ENCODE measurements at regions not wholly inside any gene's neighbourhood (a gene's known extent, or its start where the extent isn't known, plus 50 kb on each side); places are given as distances from the start of the nearest gene placed in this dataset.

DNA sequence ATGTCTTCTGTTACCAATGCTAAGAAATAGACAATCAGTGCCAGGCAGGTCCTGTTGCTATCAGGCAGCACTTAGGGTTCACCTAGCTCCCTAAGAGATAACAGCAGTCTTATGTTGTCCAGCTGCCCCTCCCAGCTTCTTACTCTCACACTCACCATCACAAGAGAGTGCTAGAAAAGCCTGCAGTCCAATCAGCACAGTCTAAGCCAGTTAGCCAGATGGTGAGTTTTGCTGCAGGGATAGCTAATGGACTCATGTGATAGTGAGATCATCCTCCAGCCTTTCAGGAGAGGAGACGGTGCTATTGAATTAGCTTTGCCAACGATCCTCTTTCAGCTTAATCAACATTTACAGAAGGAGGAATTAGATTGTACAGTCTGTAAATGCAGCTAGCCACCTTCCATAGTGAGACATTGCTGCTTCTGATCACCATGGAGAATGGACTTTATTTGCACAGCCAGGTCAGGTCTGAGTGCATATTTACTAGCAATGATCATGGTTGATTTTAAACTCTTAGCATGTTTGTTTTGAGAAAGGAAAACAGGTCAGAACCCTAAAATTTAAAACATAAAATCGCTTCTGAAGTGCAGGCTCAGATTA lies 438.3 kb downstream of the CENPC start:
- no peak for DNase-seq

- no peak for DNase-seq
These were observed 441.2 kb downstream of the CENPC start for GRCh38 chr4:67104145-67104544.

DNA sequence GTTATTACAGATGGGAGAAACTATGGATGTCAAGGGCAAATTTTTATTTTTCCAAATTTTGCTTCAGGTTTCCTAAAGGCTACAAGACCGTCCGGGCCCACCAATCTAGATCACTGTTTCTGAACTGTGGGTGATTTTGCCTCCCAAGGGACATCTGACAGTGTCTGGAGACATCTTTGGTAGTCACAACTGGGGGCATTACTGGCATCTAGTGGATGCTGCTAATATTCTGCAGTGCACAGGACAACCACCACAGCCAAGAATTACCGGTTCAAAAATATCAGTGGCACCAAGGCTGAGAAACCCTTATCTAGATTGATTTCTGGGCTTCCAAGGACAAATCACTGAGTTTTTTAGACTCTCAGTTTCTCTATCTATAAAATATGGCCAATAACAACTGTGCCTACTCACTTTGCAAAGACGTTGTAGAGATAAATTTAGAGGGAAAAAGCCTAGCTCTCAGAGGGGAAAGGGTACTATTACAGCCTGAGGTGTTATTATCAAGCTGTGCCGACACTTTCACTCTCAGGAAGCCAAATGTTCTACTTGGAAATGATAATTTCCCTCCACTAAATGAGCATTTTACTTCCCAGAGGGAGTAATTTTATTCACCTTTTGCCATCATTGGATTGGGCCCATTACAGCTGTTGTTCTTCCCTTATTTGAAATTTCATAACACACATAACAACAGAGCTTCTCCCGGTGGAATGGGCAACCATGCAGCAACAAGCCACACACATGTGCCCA lies 442.1 kb downstream of the CENPC start:
- DNase-seq: no peak

DNA sequence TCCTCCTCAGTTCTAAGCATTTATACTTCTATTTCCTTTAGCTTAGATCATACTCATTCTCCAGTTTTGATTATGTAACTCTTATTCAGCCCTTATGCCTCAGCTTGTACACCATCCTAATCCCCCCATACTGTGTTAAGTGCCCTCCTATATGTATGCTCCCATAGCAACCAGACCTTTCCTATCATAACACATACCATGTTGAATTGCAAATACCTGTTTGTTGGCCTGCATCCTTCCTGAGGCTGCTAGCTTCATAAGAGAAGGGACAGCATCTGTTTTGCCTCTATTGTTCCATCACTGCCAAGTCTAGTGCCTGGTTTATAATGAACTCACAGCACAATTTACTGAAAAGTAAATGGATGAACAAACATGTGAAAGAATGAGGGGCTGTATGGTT lies 443.7 kb downstream of the CENPC start:
- DNase-seq: no peak

GRCh38 chr4:67092351-67092750 lies 453.0 kb downstream of the CENPC start:
- DNase-seq: no peak

GRCh38 chr4:67091673-67092072 lies 453.6 kb downstream of the CENPC start:
- no peak for DNase-seq

DNA sequence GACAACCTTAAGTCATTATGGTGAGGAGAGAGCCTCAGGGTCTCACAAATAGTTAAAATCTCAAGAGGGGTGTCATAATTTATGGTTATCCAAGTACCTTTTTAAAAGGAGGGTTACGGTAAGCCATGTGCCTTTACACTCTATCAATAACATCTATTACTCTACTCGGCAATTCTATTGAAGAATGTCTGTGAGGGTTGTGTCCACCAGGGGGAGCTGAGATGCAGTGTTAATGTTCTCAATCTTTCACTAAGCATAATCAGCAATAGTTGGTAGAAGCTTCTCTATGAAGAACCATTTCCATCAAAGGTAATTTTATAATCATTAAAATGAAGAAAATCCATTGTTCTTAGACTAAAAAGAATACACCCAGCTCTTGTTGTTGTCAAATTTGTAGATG lies 457.4 kb downstream of the CENPC start:
- DNase-seq: no peak

DNA sequence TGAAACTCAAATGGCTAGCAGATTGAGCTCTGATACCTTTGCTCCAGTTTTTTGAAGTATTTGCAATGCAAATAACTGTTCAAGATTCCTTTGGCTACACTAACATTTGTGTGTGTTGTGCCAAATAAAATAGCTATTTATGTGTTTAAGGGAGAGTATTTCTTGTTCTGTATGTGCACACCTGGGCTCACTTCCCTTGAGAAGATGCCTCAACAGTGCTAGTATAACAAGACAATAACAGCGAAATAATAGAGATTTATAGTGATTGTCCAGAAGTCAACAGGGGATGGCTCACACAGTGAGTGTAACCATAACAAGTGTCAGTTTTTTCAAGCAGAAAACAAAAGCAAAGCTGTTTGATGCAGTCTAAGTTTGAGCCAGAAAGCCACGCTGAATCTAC lies 460.5 kb downstream of the CENPC start:
- DNase-seq: no peak

GRCh38 chr4:67083496-67083895 lies 461.8 kb downstream of the CENPC start:
- no peak for DNase-seq

GRCh38 chr4:67082746-67083145 lies 462.6 kb downstream of the CENPC start:
- no peak for DNase-seq

- no peak for DNase-seq
These were observed 465.2 kb downstream of the CENPC start for GRCh38 chr4:67080046-67080557.

DNA sequence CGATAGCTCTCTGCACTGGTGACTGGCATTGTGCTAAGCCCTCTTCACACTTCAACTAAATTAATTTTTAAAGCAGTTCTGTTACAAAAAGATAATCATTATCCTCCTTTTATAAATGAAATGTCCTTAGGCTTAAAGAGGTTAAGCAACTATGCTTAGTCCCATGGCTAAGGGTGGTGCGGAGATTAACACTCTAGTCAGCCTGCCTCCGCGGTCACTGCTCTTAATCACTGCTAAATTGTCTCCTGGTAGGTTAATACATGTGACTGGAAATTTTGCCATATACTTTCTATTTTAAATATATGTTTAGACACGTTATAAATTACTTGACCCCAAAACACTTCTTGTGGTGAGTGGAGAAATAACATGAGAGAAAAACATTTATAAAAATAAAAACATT lies 473.7 kb downstream of the CENPC start:
- no peak for DNase-seq

DNA sequence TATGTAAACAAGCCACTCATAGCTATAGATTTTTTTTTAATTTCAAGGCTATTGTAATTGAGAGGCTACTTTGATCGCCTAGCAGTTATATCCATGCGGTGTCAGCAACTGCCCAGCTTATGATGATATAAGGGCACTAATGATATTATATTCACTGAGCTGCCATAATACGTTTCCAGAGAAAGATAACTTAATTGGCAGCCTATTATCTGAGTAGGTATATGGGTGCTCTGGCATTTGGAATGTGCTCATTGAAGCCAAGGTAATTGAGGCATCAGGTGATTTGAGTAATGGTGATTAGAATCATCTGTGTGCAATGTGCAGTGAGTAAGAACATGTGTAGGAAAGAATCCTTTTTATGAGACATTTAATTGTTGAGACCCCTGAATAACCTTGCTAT lies 490.0 kb downstream of the CENPC start:
- no peak for DNase-seq

GRCh38 chr4:67054896-67055295 lies 490.4 kb downstream of the CENPC start:
- DNase-seq: no peak

GRCh38 chr4:67052814-67053675 lies 492.3 kb downstream of the CENPC start:
- DNase-seq: no peak

- no peak for DNase-seq
These were observed 494.1 kb downstream of the CENPC start for GRCh38 chr4:67051000-67051789.

- no peak for DNase-seq
These were observed 495.9 kb downstream of the CENPC start for GRCh38 chr4:67049446-67049845.

DNA sequence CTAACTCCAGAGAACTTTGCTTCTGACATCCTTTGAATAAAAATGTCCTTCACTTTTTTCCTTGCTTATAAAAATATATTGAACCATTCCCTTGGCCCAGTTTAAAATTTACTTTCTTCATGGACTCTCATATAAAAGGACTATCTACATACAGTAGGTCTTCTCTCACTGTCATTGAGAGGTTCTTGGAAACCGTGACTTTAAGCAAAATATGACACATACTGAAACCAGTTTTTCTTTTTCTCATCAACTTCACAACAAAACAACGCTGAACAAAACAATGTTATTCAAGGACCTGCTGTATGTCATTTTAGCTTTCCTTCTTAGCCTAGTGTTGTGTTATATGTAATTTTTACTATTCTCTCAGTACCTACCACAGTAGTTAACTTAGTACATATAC lies 496.8 kb downstream of the CENPC start:
- no peak for DNase-seq

- no peak for DNase-seq
These were observed 505.0 kb downstream of the CENPC start for GRCh38 chr4:67040315-67040714.

GRCh38 chr4:67038228-67038566 lies 507.1 kb downstream of the CENPC start:
- no peak for DNase-seq

DNA sequence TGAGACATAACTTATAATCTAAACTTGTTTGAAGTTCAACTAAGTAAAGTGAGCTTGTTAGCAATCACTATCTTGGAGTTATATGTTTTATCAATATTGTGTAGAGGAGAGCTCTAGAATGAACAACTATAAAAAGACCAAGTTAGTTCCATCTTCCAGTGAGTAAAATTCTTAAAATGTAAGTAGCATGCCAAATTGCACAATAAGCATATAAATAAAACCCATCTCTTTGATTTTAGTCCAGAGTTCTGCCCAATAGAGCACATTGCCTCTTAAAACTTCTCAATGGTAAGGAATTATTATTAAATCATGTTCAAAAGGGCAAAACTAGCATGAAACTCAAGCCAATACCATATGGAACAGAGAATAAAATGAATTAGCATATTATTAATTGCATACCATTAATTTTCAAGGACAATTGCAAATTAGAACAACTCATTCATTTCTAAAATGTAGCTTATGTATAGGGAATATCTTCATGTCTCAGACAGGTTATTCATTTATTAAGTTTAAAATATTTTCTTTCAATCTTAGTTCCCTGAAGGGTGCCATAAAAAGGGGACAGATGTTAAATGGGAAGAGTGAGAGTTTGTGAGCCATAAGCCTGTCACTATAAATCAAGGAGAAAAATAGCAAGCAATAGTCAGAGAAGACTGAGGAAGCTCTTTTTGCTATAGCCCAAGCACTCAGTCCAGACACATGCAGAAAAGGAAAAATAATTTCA lies 507.6 kb downstream of the CENPC start:
- no peak for DNase-seq

- DNase-seq: no peak
These were observed 508.5 kb downstream of the CENPC start for GRCh38 chr4:67036791-67037190.
